GM12878 (cell line): ENCODE measurements at regions not wholly inside any gene's neighbourhood (a gene's known extent, or its start where the extent isn't known, plus 50 kb on each side); places are given as distances from the start of the nearest gene placed in this dataset.

ENCODE experiments used
- CTCF ChIP-seq, 3 experiments: IDR thresholded peaks in 2 of 3; conservative IDR thresholded peaks in 1 of 3; 2 replicates each; pipeline ENCODE4 v1.5.1; 2011; ENCODE audit warnings: low read depth in 3 of 3, low read length in 3 of 3, mild to moderate bottlenecking in 3 of 3, control low read depth in 2 of 3, moderate library complexity in 2 of 3, inconsistent platforms in 1 of 3, mixed read lengths in 1 of 3; ENCODE audit not compliant: control insufficient read depth in 2 of 3, insufficient read depth in 1 of 3; ENCODE audit errors: extremely low read depth in 1 of 3
- E2F8 ChIP-seq: fragments of 450-650 bp; IDR thresholded peaks from 2 replicates; pipeline ENCODE4 v1.6.1; 2018; ENCODE audit warnings: mild to moderate bottlenecking, low read depth, moderate library complexity; ENCODE audit not compliant: partially characterized antibody
- FOXM1 ChIP-seq: IDR thresholded peaks from 2 replicates; pipeline ENCODE4 v1.6.1; 2012; ENCODE audit warnings: low read depth, mild to moderate bottlenecking, inconsistent platforms, low read length, moderate library complexity
- MTA3 ChIP-seq: IDR thresholded peaks from 2 replicates; pipeline ENCODE4 v1.6.1; 2012; ENCODE audit warnings: low read length, inconsistent platforms, borderline replicate concordance
- NR2C1 ChIP-seq: fragments of 450-650 bp; IDR thresholded peaks from 2 replicates; pipeline ENCODE4 v1.6.1; 2017; ENCODE audit warnings: antibody characterized with exemption, mild to moderate bottlenecking, moderate library complexity
- POLR2A ChIP-seq: IDR thresholded peaks from 2 replicates; pipeline ENCODE4 v1.6.1; 2011; ENCODE audit warnings: low read depth, mild to moderate bottlenecking, low read length
- STAT1 ChIP-seq: fragments of 450-650 bp; conservative IDR thresholded peaks from 2 replicates; pipeline ENCODE4 v1.6.1; 2014; ENCODE audit warnings: antibody characterized with exemption, mild to moderate bottlenecking
- SUZ12 ChIP-seq: fragments of 200-600 bp; sonication (generic); IDR thresholded peaks from one replicate; pipeline ENCODE4 v1.6.1; 2018; ENCODE audit warnings: antibody characterized with exemption, mild to moderate bottlenecking; ENCODE audit not compliant: unreplicated experiment
- ZBTB11 ChIP-seq: fragments of 450-650 bp; formaldehyde crosslinking; IDR thresholded peaks from 2 replicates; pipeline ENCODE4 v1.5.0; 2022; ENCODE audit warnings: mild to moderate bottlenecking, missing genetic modification characterization
- ZZZ3 ChIP-seq: IDR thresholded peaks from 2 replicates; pipeline ENCODE4 v1.6.1; 2011; ENCODE audit warnings: low read depth; ENCODE audit not compliant: control insufficient read depth, insufficient read length

GRCh38 chr13:105921711-105922110 is 613.8 kb downstream of the EFNB2 start:
- no peak for TF ChIP-seq MTA3
- no peak for TF ChIP-seq CTCF (IDR thresholded peaks at IDR 0.05 in 2 of 3, conservative IDR thresholded peaks at IDR 0.05 in 1 of 3; ENCODE audit: control insufficient read depth in 2 of 3, extremely low read depth in 1 of 3, insufficient read depth in 1 of 3, low read depth in 3 of 3, low read length in 3 of 3)
- TF ChIP-seq NR2C1 = no peak
- TF ChIP-seq FOXM1 = no peak
- no peak for TF ChIP-seq SUZ12
- no peak for TF ChIP-seq ZBTB11 (CRISPR knock-in tag)
- TF ChIP-seq E2F8 = no peak
- TF ChIP-seq STAT1 = no peak
- TF ChIP-seq POLR2A = no peak
- no peak for TF ChIP-seq ZZZ3
